DOHH2 (cell line): ENCODE measurements at regions not wholly inside any gene's neighbourhood (a gene's known extent, or its start where the extent isn't known, plus 50 kb on each side); places are given as distances from the start of the nearest gene placed in this dataset.

Experiments
- H3F3A ChIP-seq: fragments of 200-600 bp; sonication (generic), shearing (Covaris generic); 2 replicates; pipeline ENCODE4 v1.6.0; 2016; ENCODE audit warnings: antibody characterized with exemption, mild to moderate bottlenecking; ENCODE audit not compliant: control insufficient read depth, insufficient read depth
- H3K27ac ChIP-seq: fragments of 200-600 bp; sonication (generic); 2 replicates; pipeline ENCODE4 v1.5.1; 2014; ENCODE audit warnings: low read depth, mild to moderate bottlenecking, low read length, moderate library complexity
- H3K27me3 ChIP-seq: fragments of 200-600 bp; sonication (generic); 2 replicates; pipeline ENCODE4 v1.6.1; 2014; ENCODE audit warnings: mild to moderate bottlenecking, low read length, mixed read lengths; ENCODE audit not compliant: control insufficient read depth
- H3K36me3 ChIP-seq: fragments of 200-600 bp; sonication (generic); 2 replicates; pipeline ENCODE4 v1.6.1; 2014; ENCODE audit warnings: mild to moderate bottlenecking, low read length, moderate library complexity, mixed read lengths; ENCODE audit not compliant: control insufficient read depth
- H3K4me1 ChIP-seq: fragments of 200-600 bp; sonication (generic); 2 replicates; pipeline ENCODE4 v1.6.1; 2014; ENCODE audit warnings: mild to moderate bottlenecking, low read length, mixed read lengths; ENCODE audit not compliant: control insufficient read depth
- H3K4me2 ChIP-seq: fragments of 200-600 bp; sonication (generic); 2 replicates; pipeline ENCODE4 v1.6.0; 2014; ENCODE audit warnings: mild to moderate bottlenecking, low read length, moderate library complexity
- H3K4me3 ChIP-seq: fragments of 200-600 bp; sonication (generic); 2 replicates; pipeline ENCODE4 v1.5.1; 2014; ENCODE audit warnings: mild to moderate bottlenecking, low read length, mixed read lengths
- H3K79me2 ChIP-seq: fragments of 200-600 bp; sonication (generic); 2 replicates; pipeline ENCODE4 v1.6.1; 2014; ENCODE audit warnings: mild to moderate bottlenecking, low read length, mixed read lengths; ENCODE audit not compliant: control insufficient read depth
- H3K9me2 ChIP-seq: fragments of 200-600 bp; sonication (generic); replicated peaks from 2 replicates; pipeline ENCODE4 v1.6.1; 2014; ENCODE audit warnings: mild to moderate bottlenecking, low read length, mixed read lengths; ENCODE audit not compliant: control insufficient read depth
- H3K9me3 ChIP-seq: fragments of 200-600 bp; sonication (generic); 2 replicates; pipeline ENCODE4 v1.6.1; 2014; ENCODE audit warnings: antibody characterized with exemption, low read length, mixed read lengths; ENCODE audit not compliant: control insufficient read depth, insufficient read depth
- H4K20me1 ChIP-seq: fragments of 200-600 bp; sonication (generic); 2 replicates; pipeline ENCODE4 v1.6.0; 2014; ENCODE audit warnings: low read depth, mild to moderate bottlenecking, antibody characterized with exemption, low read length, moderate library complexity; ENCODE audit not compliant: control insufficient read depth, insufficient read depth
- EZH2phosphoT487 ChIP-seq: fragments of 200-600 bp; sonication (generic); IDR thresholded peaks from 2 replicates; pipeline ENCODE4 v1.6.1; 2017; ENCODE audit warnings: borderline replicate concordance, mild to moderate bottlenecking, antibody characterized with exemption, low read length, moderate library complexity, mixed read lengths
- TF ChIP-seq, protein P1 (sequence below): fragments of 200-600 bp; sonication (generic); IDR thresholded peaks from one replicate; pipeline ENCODE4 v1.5.1; 2014; ENCODE audit warnings: antibody characterized with exemption, mild to moderate bottlenecking, low read depth, low read length; ENCODE audit not compliant: poor library complexity, severe bottlenecking

GRCh38 chr21:16777041-16777720, 735.7 kb upstream of the CXADR start:
- no peak overlapping the region for H3K4me2 ChIP-seq
- H3K27ac ChIP-seq, result no peak overlapping the region
- TF ChIP-seq, protein P1, sequence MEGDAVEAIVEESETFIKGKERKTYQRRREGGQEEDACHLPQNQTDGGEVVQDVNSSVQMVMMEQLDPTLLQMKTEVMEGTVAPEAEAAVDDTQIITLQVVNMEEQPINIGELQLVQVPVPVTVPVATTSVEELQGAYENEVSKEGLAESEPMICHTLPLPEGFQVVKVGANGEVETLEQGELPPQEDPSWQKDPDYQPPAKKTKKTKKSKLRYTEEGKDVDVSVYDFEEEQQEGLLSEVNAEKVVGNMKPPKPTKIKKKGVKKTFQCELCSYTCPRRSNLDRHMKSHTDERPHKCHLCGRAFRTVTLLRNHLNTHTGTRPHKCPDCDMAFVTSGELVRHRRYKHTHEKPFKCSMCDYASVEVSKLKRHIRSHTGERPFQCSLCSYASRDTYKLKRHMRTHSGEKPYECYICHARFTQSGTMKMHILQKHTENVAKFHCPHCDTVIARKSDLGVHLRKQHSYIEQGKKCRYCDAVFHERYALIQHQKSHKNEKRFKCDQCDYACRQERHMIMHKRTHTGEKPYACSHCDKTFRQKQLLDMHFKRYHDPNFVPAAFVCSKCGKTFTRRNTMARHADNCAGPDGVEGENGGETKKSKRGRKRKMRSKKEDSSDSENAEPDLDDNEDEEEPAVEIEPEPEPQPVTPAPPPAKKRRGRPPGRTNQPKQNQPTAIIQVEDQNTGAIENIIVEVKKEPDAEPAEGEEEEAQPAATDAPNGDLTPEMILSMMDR, result no peak
- no peak for TF ChIP-seq EZH2phosphoT487

DNA sequence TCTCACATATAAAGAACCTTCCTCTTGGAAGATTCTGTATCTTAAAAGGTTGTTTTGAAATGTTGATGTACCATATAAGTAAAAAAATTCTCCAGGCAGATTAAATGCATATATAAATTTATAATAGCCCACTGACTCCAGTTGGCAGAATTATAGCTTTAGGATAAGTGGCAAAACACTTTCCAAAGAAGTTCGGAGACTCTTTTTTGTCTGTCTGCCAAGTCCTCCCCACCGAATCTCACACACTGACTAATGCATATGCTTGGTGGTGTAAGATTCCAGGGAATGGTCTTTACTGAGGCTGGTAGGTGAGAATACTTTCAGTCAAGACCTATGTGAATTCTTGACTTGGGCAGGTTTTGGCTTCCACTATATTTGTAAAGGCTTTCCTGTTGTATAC, 724.3 kb upstream of the CXADR start:
- no peak overlapping the region for H3K27ac ChIP-seq
- no peaks in the 10 kb centered on the region for H3F3A ChIP-seq
- no peaks in the 10 kb centered on the region for H3K36me3 ChIP-seq
- H3K79me2 ChIP-seq, result no peaks in the 10 kb centered on the region
- TF ChIP-seq, protein P1, result no peak
- no peak for TF ChIP-seq EZH2phosphoT487
- no peaks in the 10 kb centered on the region for H4K20me1 ChIP-seq
- no peaks in the 10 kb centered on the region for H3K27me3 ChIP-seq
- H3K4me1 ChIP-seq, result no peaks in the 10 kb centered on the region
- no peak overlapping the region for H3K4me3 ChIP-seq
- no peaks in the 10 kb centered on the region for H3K9me3 ChIP-seq
- H3K9me2 ChIP-seq, result no peaks in the 10 kb centered on the region
- H3K4me2 ChIP-seq, result no peak overlapping the region

More at GRCh38 chr21:16777041-16777720, 735.7 kb upstream of the CXADR start:
- no peaks in the 10 kb centered on the region for H4K20me1 ChIP-seq
- H3K79me2 ChIP-seq, result no peaks in the 10 kb centered on the region
- H3K27me3 ChIP-seq, result no peaks in the 10 kb centered on the region
- H3K9me2 ChIP-seq, result no peaks in the 10 kb centered on the region
- no peaks in the 10 kb centered on the region for H3K4me1 ChIP-seq
- no peak overlapping the region for H3K4me3 ChIP-seq
- H3F3A ChIP-seq, result no peaks in the 10 kb centered on the region
- H3K9me3 ChIP-seq, result no peaks in the 10 kb centered on the region; the same call in 1 of the 2 replicates
- no peaks in the 10 kb centered on the region for H3K36me3 ChIP-seq

DNA sequence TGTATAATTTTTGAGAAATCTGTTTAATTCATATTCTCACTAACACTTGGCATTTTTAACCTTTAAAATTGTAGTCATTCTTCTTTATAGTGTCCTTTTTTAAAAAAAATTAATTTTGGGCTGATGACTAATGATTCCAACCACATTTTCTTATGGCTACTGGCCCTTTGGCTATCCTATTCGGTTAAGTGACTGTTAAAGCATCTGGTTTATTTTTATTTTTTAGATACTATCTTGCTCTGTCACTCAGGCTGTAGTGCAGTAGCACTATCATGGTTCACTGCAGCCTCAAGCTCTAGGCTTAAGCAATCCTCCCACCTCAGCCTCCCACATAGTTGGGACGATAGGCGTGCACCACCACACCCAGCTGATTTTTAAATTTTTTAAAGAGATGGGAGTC, 723.2 kb upstream of the CXADR start:
- H3K9me3 ChIP-seq, result no peaks in the 10 kb centered on the region
- no peaks in the 10 kb centered on the region for H3K36me3 ChIP-seq
- no peaks in the 10 kb centered on the region for H3K79me2 ChIP-seq
- no peaks in the 10 kb centered on the region for H3K4me1 ChIP-seq
- no peaks in the 10 kb centered on the region for H3K9me2 ChIP-seq
- no peak overlapping the region for H3K4me2 ChIP-seq
- H4K20me1 ChIP-seq, result no peaks in the 10 kb centered on the region
- TF ChIP-seq EZH2phosphoT487, result no peak
- TF ChIP-seq, protein P1, result no peak
- H3K4me3 ChIP-seq, result no peak overlapping the region
- no peak overlapping the region for H3K27ac ChIP-seq
- H3K27me3 ChIP-seq, result no peaks in the 10 kb centered on the region
- no peaks in the 10 kb centered on the region for H3F3A ChIP-seq
